ENCODE measurements at regions not wholly inside any gene's neighbourhood (a gene's known extent, or its start where the extent isn't known, plus 50 kb on each side); places are given as distances from the start of the nearest gene placed in this dataset.
A peak's percentile ranks its signal among the peaks of the same experiment; 100 is the strongest.

- no peak for DNase-seq (ENCODE audit: low read depth)
Observed at GRCh38 chr1:235027076-235027861, 101.4 kb downstream of the TOMM20 start.

GRCh38 chr1:235025422-235025984, 103.1 kb downstream of the TOMM20 start:
- DNase-seq (ENCODE audit: low read depth), result no peak

- no peak for DNase-seq (ENCODE audit: low read depth)
Observed at GRCh38 chr1:235024711-235025421, 103.8 kb downstream of the TOMM20 start.

GRCh38 chr1:235023711-235024439, 104.8 kb downstream of the TOMM20 start:
- DNase-seq (ENCODE audit: low read depth), result no peak

GRCh38 chr1:235022981-235023710, 105.5 kb downstream of the TOMM20 start:
- no peak for DNase-seq (ENCODE audit: low read depth)

- no peak for DNase-seq (ENCODE audit: low read depth)
Observed at GRCh38 chr1:235022341-235022980, 106.2 kb downstream of the TOMM20 start.

- no peak for DNase-seq (ENCODE audit: low read depth)
Observed at GRCh38 chr1:235021815-235022214, 106.8 kb downstream of the TOMM20 start.

- DNase-seq (ENCODE audit: low read depth), result no peak
Observed at GRCh38 chr1:235021321-235021720, 107.3 kb downstream of the TOMM20 start.

- DNase-seq (ENCODE audit: low read depth), result no peak
Observed at GRCh38 chr1:235019961-235020360, 108.7 kb downstream of the TOMM20 start.

GRCh38 chr1:235019471-235019870, 109.2 kb downstream of the TOMM20 start:
- no peak for DNase-seq (ENCODE audit: low read depth)

GRCh38 chr1:235018720-235019444, 109.8 kb downstream of the TOMM20 start:
- DNase-seq (ENCODE audit: low read depth), result no peak

- DNase-seq (ENCODE audit: low read depth), result peak; percentile 54
Observed at GRCh38 chr1:235018161-235018560, 110.5 kb downstream of the TOMM20 start.

GRCh38 chr1:235017719-235018118, 110.9 kb downstream of the TOMM20 start:
- no peak for DNase-seq (ENCODE audit: low read depth)

GRCh38 chr1:235017191-235017590, 111.4 kb downstream of the TOMM20 start:
- no peak for DNase-seq (ENCODE audit: low read depth)

- DNase-seq (ENCODE audit: low read depth), result no peak
Observed at GRCh38 chr1:235015291-235015985, 113.2 kb downstream of the TOMM20 start.

- DNase-seq (ENCODE audit: low read depth), result no peak
Observed at GRCh38 chr1:235014756-235015155, 113.9 kb downstream of the TOMM20 start.

GRCh38 chr1:235013512-235013911, 115.1 kb downstream of the TOMM20 start:
- DNase-seq (ENCODE audit: low read depth), result no peak

- DNase-seq (ENCODE audit: low read depth), result no peak
Observed at GRCh38 chr1:235012436-235013210, 116.0 kb downstream of the TOMM20 start.

Measured in HS-27A (cell line).